Fibroblast of skin of back (primary cell): ENCODE measurements at regions not wholly inside any gene's neighbourhood (a gene's known extent, or its start where the extent isn't known, plus 50 kb on each side); places are given as distances from the start of the nearest gene placed in this dataset.
A peak's percentile ranks its signal among the peaks of the same experiment; 100 is the strongest.
"Not testable (repeated sequence)": the region's sequence is repeated elsewhere in the genome, so short reads cannot be mapped to it uniquely, and the experiment has no call there.

ENCODE experiments used
- DNase-seq: peaks from one replicate; pipeline ENCODE4 v3.0.0-alpha.2; 2013

DNA sequence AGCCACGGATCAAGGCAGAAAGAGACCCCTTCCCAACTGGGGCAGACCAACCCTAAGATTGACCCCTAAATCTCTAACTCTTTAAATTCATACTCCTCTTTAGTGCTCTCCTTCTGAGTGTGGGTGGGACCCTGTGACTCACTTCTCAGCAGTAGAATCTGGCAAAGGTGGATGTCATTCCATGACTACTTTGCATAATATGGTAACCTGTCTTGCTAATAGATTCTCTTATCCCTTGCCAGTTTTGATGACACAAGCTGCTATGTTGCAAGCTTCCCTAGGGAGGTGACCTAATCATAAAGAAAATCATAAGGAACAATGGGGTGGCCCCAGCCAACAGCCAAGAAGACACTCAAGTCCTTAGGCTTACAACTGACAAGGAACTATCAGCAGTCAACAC lies 155.4 kb upstream of the VWC2 start:
- DNase-seq = no peak

DNA sequence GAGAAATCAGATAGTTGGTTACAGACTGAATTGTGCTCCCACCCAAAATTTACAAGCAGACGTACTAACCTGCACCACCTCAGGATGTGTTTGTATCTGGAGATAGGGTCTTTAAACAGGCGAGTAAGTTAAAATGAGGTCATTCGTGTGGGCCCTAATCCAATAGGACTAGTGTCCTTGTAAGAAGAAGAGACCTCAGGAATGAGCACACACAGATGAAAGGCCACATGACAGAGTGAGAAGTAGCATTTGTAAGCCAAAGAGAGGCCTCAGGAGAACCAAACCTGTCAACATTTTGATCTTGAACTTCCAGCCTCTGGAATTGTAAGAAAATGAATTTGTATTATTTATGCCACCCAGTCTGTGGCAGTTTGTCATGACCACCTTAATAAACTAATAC lies 149.5 kb upstream of the VWC2 start:
- DNase-seq = no peak

DNA sequence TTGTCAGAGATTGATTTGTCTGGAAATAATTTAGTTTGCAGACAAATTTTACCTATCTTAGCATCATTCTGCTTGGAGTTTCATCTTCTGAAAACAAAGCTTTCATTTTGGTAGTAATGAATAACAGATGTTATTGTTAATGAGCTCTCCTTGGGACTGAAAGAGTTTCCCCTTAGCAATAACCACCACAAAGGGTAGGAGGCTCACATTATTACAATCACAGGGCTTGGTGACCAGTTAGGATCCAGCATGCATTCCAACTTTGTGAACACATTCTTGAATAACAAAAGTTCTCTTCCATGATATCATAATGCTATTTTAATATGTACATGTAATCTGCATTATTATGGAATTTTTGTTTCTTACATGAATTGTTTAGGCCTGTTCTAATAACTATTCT lies 148.8 kb upstream of the VWC2 start:
- no peak for DNase-seq

DNA sequence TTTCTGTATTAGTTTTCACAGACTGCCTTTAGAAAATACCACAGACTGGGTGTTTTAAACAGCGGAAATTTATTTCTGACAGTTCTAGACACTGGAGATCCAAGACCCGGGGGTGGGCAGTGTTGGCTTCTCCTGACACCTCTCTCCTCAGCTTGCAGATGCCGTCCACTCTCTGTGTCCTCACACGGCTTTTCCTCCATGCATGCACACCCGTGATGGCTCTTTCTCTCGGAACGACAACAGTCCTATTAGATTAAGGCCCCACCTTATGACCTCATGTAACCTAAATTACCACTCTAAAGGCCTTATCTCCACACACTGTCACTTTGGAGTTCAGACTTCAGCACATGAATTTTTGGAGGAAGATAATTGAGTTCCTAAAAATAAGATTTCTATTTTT lies 142.9 kb upstream of the VWC2 start:
- no peak for DNase-seq

DNA sequence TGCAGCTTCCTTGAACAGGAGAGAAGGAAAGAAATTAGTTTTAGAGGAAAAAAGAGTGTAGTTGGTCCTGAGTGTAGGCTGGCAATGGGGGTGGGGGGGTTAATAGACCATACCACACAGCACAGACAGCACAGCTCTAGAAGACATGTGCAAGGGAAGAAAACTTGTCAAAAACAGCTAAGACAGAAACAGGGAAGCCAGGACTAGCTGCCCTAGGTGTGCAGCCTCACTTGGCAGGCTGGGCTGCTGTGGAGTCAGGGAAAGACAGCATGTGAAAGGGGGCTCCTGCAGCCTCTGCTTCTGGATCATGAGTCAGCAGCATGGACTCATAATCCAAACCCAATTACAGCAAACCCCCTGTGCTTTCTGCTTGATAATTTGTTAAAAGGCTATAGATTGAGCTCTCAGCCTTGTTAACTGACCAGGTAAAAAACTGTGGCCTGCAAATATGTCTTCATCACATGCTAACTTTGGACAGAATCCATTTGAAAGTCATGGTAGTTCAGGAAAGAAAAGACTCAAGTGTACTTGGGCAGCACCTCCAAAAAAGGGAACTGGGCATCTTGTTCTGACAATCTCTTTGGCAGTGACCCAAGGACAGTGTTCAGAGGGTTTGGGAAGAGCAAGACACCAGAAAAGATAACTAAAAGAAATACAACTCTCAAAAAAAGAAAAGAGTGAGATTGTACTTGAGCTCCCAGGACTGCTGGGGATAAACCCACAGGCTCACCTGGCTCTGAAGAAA lies 142.2 kb upstream of the VWC2 start:
- no peak for DNase-seq

DNA sequence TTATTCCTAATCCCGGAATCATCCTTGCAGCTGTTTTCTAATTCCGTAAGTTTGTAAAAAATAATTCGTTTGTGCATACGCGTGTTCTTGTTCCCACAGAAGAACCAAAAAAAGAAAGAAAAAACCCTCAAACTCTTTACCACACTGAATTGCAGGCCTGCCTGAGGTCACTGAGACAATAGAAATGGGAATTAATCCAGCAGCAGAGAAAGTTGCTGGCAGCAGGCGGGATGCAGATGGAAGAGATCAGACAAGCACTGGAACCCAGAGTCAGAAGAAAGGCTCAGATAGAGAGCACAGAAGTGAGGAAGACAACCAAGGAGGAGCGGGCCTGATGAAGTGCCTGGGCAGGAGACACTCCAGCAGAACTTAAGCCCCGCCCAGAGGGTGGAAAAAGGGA lies 141.5 kb upstream of the VWC2 start:
- no peak for DNase-seq

DNA sequence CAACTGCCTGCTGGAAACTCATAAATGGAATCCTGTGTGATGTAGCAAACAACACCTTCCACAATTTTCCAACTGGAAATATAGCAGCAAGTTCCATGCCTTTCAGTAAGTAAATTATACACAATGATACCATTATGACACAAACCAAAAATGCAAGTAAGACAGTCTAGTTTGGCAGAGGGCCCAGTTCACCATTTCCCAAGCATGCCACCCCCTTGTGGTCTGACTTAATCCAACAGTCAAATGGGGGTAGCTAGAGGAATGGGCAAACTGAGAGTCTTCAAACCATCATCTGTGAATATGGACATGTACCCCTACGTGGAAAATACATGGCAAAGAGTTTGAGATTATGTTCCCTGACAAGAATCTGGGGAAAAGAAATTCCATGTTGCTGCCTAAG lies 137.6 kb upstream of the VWC2 start:
- no peak for DNase-seq

DNA sequence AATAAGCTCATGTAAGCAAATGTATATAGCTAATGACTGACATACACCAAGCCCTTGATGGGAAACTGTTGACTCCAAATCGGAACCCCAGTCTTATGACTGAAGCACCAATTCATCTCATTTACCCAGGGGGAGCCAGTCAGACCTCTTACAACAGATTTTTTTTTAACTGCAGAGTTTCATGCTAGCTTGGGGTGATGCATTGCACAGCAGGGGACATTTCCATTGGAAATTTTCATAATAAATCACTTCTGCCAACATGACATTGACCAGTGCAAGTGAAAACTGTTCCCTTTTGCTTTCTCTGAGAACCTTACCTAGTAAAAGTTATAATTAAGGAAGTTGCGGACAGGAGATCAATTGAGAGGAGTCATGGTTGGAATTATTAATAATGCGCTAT lies 137.0 kb upstream of the VWC2 start:
- DNase-seq = no peak

DNA sequence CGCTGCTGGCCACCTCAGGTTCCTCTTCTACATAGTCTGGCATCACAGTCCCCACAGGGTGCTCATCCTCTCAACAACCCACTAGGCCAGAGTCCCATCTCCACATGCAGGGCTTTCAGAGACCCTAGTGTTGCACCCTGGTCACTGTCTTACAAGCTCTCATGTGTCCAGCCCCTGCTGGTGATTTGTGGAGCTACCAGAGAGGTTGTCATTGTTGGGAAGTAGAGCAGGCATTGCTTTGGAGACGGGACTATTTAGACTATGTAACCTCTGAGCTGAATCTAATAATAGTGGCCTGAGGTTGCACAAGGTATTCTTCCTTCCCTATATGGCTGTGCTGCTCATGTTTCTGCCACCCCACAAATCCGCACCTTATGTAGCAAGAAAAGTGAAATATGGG lies 135.3 kb upstream of the VWC2 start:
- DNase-seq = no peak

DNA sequence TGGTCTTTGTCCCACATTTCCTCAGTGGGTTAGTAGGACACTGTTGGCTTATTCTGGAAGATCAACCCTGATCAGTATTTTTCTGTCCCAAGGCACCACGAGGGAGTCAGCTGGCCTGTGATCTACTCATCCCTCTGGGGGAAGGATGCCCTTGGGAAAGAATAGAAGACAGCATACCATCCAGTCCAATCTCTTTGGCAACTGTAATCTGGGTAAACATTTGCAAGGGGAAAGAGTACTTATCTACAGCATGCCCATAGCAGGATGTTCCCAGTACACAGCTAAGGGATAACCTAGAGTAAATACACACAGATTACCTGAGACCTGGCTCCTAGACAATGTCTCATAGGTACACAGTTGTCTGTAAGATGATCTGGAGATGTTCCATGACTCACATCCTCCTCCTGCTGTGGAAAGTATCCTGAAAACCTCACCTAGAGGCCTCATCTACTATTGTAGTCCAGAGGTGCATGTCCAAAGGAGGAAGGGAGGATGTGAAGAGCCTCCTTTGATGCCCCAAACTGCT lies 134.3 kb upstream of the VWC2 start:
- no peak for DNase-seq

DNA sequence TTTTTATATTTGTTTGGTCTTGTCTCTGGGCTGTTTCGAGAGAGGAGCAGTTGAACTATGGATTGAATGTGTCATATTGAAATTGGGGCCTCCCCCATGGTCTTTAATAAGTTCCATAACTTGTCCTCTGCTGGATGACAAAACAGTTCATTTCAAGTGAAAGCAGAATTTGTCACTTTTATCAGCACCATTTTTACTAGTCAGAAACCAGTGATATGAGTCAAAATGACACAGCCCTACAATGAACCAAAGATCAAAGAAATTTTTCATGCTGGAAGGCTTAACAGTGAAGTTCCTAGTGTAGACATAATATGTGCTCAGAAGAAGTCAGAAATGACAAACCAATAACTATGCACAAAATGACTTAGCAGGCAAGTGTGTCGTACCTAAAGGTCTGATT lies 133.6 kb upstream of the VWC2 start:
- DNase-seq = no peak

DNA sequence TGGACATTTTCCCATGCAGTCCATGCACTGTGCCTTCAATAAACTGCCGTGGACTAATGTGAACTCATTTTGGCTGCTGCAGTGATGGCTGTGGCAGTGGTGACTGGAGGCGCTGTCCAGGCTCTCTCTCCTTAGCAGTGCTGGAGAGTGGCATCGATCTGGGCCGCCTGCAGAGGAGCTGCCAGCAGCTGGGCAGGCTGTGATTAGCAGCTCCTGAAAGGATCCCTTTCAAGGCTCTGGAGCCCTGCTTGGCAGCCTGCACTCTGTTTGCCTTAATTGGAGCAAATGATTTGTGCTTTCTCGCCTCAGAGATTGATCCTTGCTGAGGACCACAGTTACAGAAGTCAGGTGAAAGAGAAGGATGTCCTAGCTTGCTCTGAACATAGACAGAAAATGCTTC lies 130.1 kb upstream of the VWC2 start:
- DNase-seq = no peak

DNA sequence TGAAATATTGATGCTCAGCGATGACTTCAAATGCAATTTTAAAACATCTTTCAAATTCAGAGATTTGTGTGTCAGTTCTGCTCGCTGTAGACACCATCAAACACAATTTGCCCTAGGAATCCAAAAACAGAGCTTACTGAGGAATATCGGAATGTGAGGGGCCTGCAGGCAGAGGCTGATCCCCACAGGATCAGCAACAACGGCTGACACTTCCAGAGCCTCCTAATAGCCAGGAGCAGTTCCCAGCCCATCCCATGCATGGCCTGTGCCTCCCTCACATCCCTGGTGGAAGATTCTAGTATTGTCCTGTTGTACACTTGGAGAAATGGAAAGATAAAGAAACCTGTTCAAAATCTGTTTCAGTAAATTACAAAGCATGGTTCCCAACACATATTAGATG lies 129.7 kb upstream of the VWC2 start:
- no peak for DNase-seq

DNA sequence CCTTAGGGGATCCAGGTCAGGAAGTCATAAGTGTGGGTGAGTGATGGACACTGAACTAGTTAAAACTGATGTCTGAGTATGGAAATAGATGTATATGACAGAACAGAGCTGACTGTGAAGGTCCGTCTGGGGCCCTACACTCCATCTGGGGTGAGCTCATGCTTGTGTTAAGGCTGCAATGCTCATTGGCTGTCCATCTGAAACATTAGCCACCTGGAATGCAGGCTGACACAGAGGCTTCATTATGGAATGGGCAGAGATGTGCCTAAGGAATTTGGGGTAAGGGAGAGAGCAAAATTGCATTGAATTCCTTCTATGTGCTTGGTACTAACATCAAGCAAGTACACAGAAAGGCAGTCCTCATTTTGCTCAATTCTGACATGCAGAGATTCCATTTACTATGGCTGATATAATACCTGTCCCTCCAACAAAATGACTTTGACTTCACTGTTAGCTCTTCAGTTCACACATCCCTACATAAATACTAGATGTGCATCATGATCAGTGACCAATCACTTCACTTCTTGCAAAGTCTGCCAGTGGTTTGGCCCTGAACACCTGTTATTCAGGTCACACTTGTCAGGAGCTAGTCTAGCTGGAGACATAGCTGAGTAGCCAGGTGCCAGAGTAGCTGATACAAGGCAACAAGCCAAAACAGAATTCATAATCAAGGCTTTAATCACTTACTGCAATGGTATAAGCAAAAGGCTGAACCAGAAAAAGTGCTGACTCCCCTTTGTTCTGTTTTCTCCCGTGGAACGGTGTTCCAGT lies 128.9 kb upstream of the VWC2 start:
- no peak for DNase-seq

DNA sequence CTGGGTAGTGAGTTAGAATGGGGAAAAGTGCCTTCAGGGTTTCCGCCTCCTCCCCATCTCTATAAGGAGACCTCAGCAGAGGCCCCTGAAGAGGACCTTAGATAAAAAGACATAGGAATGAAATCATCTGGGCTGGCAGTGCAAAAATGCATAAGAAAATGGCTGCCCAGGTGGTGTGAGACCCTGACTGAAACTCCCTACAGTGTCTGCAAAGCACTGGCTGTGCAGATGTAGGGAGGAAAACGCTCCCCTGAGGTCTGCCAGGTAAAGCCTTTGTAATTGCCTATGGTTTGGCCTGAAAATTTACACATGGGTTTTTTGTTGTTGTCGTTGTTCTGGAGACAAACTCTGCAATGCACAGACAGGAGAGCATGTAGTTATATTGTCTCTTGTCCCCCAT lies 128.1 kb upstream of the VWC2 start:
- no peak for DNase-seq

DNA sequence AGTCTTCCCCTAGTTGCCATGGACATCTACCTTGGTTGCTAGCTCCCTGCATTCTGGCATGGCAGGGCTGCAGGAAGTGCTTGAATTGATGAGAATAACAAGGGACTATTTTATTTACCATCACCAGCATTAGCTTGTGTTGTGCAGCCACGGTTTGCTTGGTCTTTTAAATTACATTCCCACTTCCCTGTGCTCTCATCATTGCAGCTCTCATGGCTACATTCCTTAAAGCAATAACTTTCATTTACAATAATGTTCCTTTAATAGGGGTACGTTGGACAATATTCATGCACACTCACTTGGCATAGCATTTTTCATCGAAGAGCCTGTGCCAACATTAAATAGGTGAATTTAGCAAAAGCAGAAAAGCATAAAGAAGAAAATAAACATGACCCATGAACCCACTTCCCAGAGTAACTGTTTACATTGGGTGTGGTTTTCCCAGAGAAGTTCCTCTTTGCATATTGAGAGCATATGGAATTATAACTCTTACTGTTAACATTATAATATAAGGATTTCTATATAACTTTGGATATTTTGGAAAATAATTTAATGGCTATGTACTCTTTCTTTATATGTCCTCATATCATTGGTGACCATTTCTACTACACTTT lies 113.2 kb upstream of the VWC2 start:
- no peak for DNase-seq

DNA sequence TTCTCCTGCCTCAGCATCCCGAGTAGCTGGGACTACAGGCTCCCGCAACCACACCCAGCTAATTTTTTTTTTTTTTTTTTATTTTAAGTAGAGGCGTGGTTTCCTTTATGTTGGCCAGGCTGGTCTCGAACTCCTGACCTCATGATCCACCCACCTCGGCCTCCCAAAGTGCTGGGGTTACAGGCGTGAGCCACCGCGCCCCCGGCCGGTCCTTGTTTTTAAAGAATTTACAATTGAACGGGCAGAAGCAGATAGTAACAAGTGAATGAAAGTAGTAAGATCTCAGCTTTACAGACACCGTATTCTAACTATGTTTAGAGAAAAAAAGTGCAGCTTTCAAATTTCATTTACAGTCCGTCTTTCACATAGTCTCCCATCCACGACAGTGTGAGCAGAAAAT lies 112.5 kb upstream of the VWC2 start:
- no peak for DNase-seq

DNA sequence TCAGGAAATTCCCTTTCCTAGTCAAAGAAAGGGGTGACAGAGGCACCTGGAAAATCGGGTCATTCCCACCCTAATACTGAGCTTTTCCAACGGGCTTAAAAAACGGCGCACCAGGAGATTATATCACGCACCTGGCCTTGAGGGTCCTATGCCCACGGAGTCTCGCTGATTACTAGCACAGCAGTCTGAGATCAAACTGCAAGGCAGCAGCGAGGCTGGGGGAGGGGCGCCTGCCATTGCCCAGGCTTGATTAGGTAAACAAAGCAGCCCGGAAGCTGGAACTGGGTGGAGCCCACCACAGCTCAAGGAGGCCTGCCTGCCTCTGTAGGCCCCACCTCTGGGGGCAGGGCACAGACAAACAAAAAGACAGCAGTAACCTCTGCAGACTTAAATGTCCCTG lies 107.5 kb upstream of the VWC2 start:
- DNase-seq = not testable (repeated sequence)

DNA sequence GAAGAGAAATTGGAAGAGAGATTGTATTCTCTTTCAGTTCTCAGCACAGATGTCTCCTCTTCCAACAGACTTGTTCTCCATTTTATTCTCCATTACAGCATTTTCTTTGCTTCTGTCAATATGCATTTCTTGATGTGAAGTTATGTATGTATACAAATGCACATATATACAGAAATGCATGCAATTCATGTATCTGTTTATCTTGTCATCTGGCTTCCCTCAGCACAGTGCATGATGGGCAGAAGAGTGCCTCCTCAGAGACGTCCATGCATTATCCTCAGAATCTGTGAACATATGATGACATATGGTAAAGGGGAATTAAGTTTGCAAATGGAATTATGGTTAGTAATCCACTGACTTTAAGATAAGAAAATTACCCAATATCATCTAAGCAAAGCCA lies 106.7 kb upstream of the VWC2 start:
- DNase-seq = no peak

DNA sequence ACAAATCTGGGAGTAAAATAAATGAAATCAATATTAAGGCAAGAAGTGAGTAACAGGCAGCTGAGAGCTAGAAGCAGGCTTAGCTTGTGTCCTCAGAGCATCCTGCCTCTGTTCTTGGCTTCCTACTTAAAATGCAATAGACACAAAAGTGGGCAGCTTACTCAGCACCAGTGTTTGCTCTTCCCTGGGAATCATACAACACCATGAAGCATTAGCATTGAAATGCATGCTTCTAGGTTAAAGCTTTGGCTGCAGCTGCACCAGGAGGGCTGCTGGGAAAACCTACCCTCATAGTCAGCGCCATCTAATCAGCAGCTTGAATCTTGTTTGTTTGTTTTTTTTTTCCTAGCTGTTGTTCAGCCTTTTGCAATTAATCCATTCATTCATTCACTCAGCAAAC lies 104.2 kb upstream of the VWC2 start:
- DNase-seq = no peak

DNA sequence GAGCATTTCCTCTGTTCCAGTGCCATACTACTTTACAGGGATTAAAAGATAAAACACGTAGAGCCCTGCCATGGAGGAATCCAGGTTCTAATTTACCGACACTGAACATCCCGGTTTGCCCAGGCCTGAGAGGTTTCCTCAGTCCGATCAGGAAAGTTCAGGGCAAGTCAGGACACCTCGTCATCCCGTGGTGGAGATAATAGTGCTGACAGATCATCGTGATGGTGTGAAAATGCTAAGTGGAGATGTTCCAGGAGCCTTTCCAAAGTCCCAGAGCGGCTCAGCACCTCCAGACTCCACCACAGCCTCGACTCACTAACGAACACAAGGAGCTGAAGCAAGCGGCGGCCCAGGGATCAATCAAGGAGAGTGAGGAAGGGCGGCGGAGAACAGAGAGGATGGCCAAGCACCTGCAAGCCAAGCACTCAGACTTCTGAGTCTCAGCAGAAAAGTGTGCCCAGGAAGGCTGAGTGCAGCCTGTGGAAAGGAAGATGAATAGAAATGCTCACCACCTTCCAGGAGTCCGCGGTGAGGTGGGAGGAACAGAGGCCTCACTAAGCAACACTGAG lies 103.7 kb upstream of the VWC2 start:
- DNase-seq = no peak

DNA sequence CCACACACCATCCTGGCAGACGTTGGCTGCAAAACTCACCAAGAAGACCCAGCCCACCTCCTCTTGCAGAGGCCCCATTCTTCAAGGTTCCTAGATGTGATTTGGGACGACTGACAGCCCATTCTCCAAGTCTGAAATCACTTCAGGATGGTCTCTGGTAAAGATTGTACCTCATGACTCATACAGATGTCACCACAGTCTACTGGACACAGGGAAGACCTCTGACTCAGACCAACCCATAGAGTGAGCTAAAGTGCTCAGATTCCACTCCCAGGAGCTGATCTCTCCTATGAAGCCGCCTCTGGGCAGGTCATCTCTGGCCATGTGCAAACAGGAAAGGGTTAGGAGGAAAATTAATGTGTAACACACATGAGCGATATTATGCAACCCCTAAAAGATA lies 102.4 kb upstream of the VWC2 start:
- DNase-seq = peak; percentile 0

DNA sequence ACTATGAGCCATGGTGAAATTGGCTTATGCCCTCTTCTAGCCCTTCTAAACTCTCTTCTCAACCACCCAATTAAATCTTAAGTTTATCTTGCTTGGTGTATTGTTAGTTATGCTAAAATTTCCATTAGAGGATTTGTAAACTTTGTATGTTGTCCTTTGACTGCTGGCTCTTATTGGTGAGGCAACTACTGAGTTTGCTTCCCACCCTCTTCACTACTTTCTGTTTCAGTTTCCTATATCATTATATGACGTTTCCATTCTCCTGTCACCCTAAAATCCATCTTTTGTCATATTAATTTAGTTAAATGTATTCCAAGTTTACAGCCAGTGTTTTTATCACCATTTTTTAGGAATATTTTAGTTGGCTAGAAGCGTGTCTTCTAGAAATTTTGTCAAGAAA lies 80.9 kb upstream of the VWC2 start:
- DNase-seq = no peak

DNA sequence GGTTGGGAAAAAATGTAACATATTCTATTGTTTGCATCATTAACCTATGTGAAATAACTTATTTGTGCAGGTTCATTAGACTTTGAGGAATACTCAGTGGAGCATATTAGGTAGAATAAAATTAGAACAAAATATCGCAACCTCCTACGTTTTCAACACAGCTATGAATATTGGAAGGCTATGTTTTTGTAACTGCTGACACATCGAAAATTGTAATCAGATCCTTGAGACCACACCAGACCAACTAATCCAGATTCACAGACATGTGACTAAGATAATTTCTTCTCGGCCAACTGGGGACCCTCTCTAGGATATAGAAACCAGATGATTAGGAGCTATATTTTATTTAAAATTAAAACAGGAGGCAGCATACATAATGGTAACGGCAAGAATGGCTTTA lies 77.5 kb upstream of the VWC2 start:
- no peak for DNase-seq
